ENCODE measurements at regions not wholly inside any gene's neighbourhood (a gene's known extent, or its start where the extent isn't known, plus 50 kb on each side); places are given as distances from the start of the nearest gene placed in this dataset.
A peak's percentile ranks its signal among the peaks of the same experiment; 100 is the strongest.

GRCh38 chr3:10707400-10708215 lies 108.4 kb upstream of the SLC6A11 start:
- Histone ChIP-seq H3K27me3 (peaks cover 93% of the 10 kb centered on the region), H3K36me3 (no peaks in the 10 kb centered on the region), H3K4me1 (peaks cover 0 to 11% (median 5%) of the 10 kb centered on the region in 3 donors), H3K27ac (no peak overlapping the region), H3K4me3 (peak overlapping the region in 1 of 2 donors; percentile 44), H3K9me3 (no peaks in the 10 kb centered on the region)
- no peak for ATAC-seq
- TF ChIP-seq EP300 (IDR thresholded peaks at IDR 0.05): no peak
- no peak for TF ChIP-seq CTCF (IDR thresholded peaks at IDR 0.05)
- TF ChIP-seq POLR2A (IDR thresholded peaks at IDR 0.05): no peak
- TF ChIP-seq POLR2AphosphoS5 (IDR thresholded peaks at IDR 0.05): no peak
- WGBS, 2 donors (ENCODE audit: low coverage in 1 of 2): no CpG with 5 or more reads among the region's 93 CpGs

GRCh38 chr3:10708216-10708893 lies 107.7 kb upstream of the SLC6A11 start:
- TF ChIP-seq POLR2A (IDR thresholded peaks at IDR 0.05) (no peak), POLR2AphosphoS5 (IDR thresholded peaks at IDR 0.05) (no peak), EP300 (IDR thresholded peaks at IDR 0.05) (no peak), CTCF (IDR thresholded peaks at IDR 0.05) (no peak)
- Histone ChIP-seq H3K36me3 (no peaks in the 10 kb centered on the region), H3K4me1 (peaks cover 0 to 11% (median 5%) of the 10 kb centered on the region in 3 donors), H3K9me3 (no peaks in the 10 kb centered on the region), H3K4me3 (peak overlapping the region in 1 of 2 donors; percentile 44), H3K27me3 (peaks cover 91% of the 10 kb centered on the region), H3K27ac (no peak overlapping the region)
- ATAC-seq: no peak
- 20% methylated on average over 1 to 3 of the region's 25 CpGs for WGBS, 2 donors (ENCODE audit: low coverage in 1 of 2)

GRCh38 chr3:10709110-10709781 lies 106.8 kb upstream of the SLC6A11 start:
- no peak for ATAC-seq
- H3K4me1 ChIP-seq: peaks cover 0 to 11% (median 5%) of the 10 kb centered on the region in 3 donors
- TF ChIP-seq POLR2A (IDR thresholded peaks at IDR 0.05) (no peak), CTCF (IDR thresholded peaks at IDR 0.05) (no peak), POLR2AphosphoS5 (IDR thresholded peaks at IDR 0.05) (no peak), EP300 (IDR thresholded peaks at IDR 0.05) (no peak)
- H3K27ac ChIP-seq: no peak overlapping the region
- H3K27me3 ChIP-seq: peaks cover 88% of the 10 kb centered on the region
- H3K4me3 ChIP-seq: no peak overlapping the region
- 60 to 77% methylated on average over 2 to 8 of the region's 9 CpGs for WGBS, 2 donors (ENCODE audit: low coverage in 1 of 2)
- no peaks in the 10 kb centered on the region for H3K36me3 ChIP-seq
- H3K9me3 ChIP-seq: peaks cover 0 to 3% (median 0%) of the 10 kb centered on the region in 3 donors

- no peak for ATAC-seq
- TF ChIP-seq CTCF (IDR thresholded peaks at IDR 0.05) (no peak), EP300 (IDR thresholded peaks at IDR 0.05) (no peak), POLR2AphosphoS5 (IDR thresholded peaks at IDR 0.05) (no peak), POLR2A (IDR thresholded peaks at IDR 0.05) (no peak)
- Histone ChIP-seq H3K27me3 (peaks cover 65% of the 10 kb centered on the region), H3K4me1 (peaks cover 0 to 10% (median 5%) of the 10 kb centered on the region in 3 donors), H3K36me3 (no peaks in the 10 kb centered on the region), H3K9me3 (peaks cover 0 to 12% (median 0%) of the 10 kb centered on the region in 3 donors), H3K27ac (no peak overlapping the region), H3K4me3 (no peak overlapping the region)
- WGBS, 2 donors (ENCODE audit: low coverage in 1 of 2): 50 to 57% methylated on average over 1 to 6 of the region's 6 CpGs
These were observed 103.9 kb upstream of the SLC6A11 start for GRCh38 chr3:10712121-10712520.

Measured in gastroesophageal sphincter (tissue), 4 donors.